ENCODE measurements at regions not wholly inside any gene's neighbourhood (a gene's known extent, or its start where the extent isn't known, plus 50 kb on each side); places are given as distances from the start of the nearest gene placed in this dataset.

DNA sequence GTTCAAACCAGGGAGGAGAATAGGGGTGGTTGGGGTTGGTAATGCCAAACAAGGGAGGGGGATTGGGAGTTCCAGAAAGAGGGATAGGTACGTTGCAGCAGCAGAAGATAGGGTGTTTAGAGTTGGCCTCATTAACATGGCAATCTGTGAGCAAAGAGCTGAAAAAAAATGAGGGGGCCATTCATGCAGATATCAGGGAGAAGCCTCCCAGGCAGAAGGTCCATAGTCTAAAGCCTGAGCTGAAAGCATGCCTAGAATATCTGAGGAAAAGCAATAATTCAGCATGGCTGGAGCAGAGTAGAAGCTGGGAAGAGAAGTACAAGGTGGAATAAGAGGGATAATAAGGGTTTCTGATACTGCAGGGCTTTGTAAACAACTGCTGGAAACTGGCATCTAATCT is 550.9 kb upstream of the LCORL start:
- no peak for DNase-seq (ENCODE audit: low read depth)
- TF ChIP-seq, protein P1, sequence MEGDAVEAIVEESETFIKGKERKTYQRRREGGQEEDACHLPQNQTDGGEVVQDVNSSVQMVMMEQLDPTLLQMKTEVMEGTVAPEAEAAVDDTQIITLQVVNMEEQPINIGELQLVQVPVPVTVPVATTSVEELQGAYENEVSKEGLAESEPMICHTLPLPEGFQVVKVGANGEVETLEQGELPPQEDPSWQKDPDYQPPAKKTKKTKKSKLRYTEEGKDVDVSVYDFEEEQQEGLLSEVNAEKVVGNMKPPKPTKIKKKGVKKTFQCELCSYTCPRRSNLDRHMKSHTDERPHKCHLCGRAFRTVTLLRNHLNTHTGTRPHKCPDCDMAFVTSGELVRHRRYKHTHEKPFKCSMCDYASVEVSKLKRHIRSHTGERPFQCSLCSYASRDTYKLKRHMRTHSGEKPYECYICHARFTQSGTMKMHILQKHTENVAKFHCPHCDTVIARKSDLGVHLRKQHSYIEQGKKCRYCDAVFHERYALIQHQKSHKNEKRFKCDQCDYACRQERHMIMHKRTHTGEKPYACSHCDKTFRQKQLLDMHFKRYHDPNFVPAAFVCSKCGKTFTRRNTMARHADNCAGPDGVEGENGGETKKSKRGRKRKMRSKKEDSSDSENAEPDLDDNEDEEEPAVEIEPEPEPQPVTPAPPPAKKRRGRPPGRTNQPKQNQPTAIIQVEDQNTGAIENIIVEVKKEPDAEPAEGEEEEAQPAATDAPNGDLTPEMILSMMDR (conservative IDR thresholded peaks at IDR 0.05; ENCODE audit: low read length) = no peak
- no peak overlapping the region for H3K4me3 ChIP-seq (ENCODE audit: low read length)

DNA sequence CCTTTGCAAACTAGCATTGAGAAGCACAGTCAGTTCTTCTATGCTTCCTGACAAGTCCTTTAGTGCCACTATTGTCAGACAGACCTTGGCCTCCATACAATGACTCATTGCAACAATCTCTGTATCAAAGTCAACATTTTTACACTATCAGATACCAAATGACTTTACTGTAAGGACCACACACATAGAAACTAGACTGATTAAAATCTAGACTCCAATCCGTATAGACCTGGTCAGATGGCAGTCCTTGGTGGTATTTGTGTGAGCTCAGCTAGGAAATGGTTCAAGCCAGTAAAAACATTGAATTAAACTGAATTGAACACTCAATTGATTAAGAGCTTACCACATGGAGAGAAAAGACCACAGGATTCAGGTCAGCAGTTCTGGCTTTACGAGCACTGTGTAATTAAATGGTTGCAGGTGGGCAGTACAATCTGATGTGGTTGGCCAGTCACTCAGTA is 549.8 kb upstream of the LCORL start:
- H3K4me3 ChIP-seq (ENCODE audit: low read length) = no peak overlapping the region
- no peak for DNase-seq (ENCODE audit: low read depth)
- TF ChIP-seq, protein P1 (conservative IDR thresholded peaks at IDR 0.05; ENCODE audit: low read length) = no peak

DNA sequence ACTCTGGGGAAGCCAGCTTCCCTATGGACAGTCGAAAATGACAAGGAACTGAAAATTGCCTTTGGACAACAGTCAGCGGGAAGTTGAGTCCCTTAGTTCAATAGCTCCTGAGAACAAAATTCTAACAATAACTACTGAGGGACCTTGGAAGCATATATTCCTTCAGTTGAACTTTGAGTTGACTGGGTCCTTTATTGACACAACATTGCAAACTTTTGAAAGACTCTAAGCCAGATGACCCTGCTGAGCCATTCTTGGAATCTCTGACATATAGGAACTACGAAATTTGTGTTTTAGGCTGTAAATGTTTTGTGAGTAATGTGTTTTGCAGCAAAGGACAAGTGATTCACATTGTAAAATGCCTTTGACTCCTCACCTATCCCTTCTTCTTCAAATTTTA is 548.8 kb upstream of the LCORL start:
- H3K4me3 ChIP-seq (ENCODE audit: low read length) = no peak overlapping the region
- TF ChIP-seq, protein P1 (conservative IDR thresholded peaks at IDR 0.05; ENCODE audit: low read length) = no peak
- DNase-seq (ENCODE audit: low read depth) = no peak

DNA sequence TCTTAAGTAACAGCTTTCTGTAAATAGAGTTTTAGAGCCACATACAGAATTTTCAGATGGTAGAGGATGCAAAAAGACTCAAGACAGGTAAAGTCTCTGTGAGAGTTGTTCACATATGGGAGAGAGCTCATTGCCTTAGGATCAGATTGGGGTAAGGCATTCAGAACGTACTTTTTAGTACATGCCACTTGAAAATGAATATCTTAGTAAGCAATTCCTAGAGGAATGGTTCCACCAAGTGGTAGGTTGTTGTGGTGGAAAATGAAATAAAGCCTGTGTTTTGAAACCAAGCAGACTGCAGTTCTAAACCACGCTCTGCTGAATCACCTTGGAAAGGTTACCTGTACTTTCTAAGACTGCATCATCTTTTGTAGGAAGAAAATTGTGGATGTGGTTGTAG is 547.0 kb upstream of the LCORL start:
- H3K4me3 ChIP-seq (ENCODE audit: low read length) = no peak overlapping the region
- DNase-seq (ENCODE audit: low read depth) = no peak
- TF ChIP-seq, protein P1 (conservative IDR thresholded peaks at IDR 0.05; ENCODE audit: low read length) = no peak

DNA sequence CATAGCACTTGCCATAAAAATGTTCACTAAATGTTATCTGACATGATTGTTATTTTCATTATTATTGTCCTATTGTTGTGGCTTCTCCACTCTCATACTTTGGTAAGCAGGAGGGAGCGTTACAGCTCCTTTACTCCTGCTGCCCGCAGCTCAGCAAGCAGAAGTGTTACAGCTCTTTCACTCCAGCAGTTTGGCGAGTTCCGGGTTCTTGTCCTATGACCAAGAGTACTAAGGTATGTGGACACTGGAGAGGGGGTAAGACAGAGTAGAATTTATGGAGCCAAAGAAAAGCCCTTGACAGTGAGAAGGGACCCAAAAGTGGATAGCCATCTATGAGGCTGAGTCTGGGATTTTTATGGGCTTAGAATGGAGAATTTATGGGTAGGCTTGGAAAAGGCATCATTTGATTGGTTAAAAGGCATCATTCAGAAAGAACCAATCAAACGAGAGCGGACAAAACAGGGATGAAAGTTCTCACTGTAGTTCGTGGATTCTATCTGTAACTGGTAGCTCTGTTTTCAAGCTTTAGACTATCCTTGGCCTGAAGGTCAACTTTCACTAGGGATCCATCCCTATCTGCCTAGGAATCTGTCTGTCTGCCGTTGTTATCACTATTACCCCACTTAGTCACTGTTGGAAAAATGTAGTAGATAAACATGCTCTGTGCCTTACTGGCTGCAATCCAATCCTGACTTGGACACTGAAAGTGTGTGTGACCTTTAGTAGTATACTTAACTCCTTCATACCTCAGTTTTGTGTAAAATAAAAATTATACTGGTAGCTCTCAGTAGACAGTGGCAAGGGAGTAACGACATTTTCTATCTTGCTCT is 545.6 kb upstream of the LCORL start:
- no peak overlapping the region for H3K4me3 ChIP-seq (ENCODE audit: low read length)
- TF ChIP-seq, protein P1 (conservative IDR thresholded peaks at IDR 0.05; ENCODE audit: low read length) = no peak
- no peak for DNase-seq (ENCODE audit: low read depth)

DNA sequence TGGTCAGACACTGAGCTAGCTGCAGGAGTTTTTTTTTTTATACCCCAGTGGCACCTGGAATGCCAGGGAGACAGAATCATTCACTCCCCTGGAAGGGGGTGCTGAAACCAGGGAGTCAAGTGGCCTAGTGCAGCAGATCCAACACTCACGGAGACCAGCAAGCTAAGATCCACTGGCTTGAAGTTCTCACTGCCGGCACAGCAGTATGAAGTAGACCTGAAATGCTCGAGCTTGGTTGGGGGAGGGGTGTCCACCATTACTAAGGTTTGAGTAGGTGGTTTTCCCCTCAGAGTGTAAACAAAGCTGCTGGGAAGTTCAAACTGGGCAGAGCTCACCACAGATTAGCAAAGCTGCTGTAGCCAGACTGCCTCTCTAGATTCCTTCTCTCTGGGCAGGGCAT is 537.9 kb upstream of the LCORL start:
- no peak for DNase-seq (ENCODE audit: low read depth)
- TF ChIP-seq, protein P1 (conservative IDR thresholded peaks at IDR 0.05; ENCODE audit: low read length) = no peak
- no peak overlapping the region for H3K4me3 ChIP-seq (ENCODE audit: low read length)

DNA sequence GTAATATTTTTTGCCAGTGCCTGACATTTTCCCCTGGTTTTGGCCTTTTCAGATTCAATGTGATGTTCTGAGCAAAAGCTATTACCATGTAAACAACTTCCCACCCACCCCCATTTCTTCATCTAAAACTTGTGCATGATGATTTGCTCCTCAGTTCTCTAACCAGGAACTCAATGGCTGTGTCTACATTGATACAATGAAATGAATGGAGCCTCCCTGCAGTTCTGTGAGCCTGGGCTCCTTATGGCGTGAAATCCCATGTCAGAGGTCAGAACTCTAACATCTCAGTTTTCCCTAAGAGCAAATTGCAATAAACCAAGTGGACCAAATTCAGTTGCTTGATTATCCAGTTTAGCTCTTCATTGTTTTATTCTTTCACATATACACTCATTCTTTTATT is 534.8 kb upstream of the LCORL start:
- TF ChIP-seq, protein P1 (conservative IDR thresholded peaks at IDR 0.05; ENCODE audit: low read length) = no peak
- no peak for DNase-seq (ENCODE audit: low read depth)
- no peak overlapping the region for H3K4me3 ChIP-seq (ENCODE audit: low read length)
